Right ventricle myocardium inferior (tissue), 1 donor: ENCODE measurements at regions not wholly inside any gene's neighbourhood (a gene's known extent, or its start where the extent isn't known, plus 50 kb on each side); places are given as distances from the start of the nearest gene placed in this dataset.

Experiments
- ATAC-seq: fragments of 200-7000 bp; cut with Tn5 transposase; one replicate; pipeline ENCODE4 v1.9.1; 2020; ENCODE audit warnings: mild to moderate bottlenecking, moderate library complexity
- DNase-seq: peaks from one replicate; pipeline ENCODE4 v3.0.0; 2021; ENCODE audit errors: missing footprints
- intact Hi-C: fragments of 100-400 bp; cut with DNase I; formaldehyde crosslinking; loops from one replicate; pipeline ENCODE4 v1.11.0; 2022
- donor health status: DM: no; HTN: yes; CAD: no; lungs with severe emphysema.

GRCh38 chr6:6844530-6844929, 256.0 kb downstream of the LY86 start:
- no peak for DNase-seq
- intact Hi-C loops, result no loop called here
- no peak for ATAC-seq

- no peak for DNase-seq
- intact Hi-C loops, result no loop called here
- ATAC-seq, result no peak
Measured at GRCh38 chr6:6845603-6846002, 257.1 kb downstream of the LY86 start.

- intact Hi-C loops, result no loop called here
- no peak for DNase-seq
- ATAC-seq, result no peak
Measured at GRCh38 chr6:6847591-6847990, 259.1 kb downstream of the LY86 start.

GRCh38 chr6:6851059-6851948, 256.5 kb upstream of the RREB1 start:
- ATAC-seq (peak; percentile 95), DNase-seq (no peak)
- intact Hi-C loops, result no loop called here

GRCh38 chr6:6851949-6852261, 255.9 kb upstream of the RREB1 start:
- intact Hi-C loops, result no loop called here
- ATAC-seq (no peak), DNase-seq (no peak)

GRCh38 chr6:6856538-6857523, 250.9 kb upstream of the RREB1 start:
- DNase-seq, result peak; percentile 76
- intact Hi-C loops, result no loop called here
- peak; percentile 66 for ATAC-seq

GRCh38 chr6:6857528-6857927, 250.2 kb upstream of the RREB1 start:
- intact Hi-C loops, result no loop called here
- DNase-seq (no peak), ATAC-seq (no peak)

GRCh38 chr6:6858533-6858982, 249.2 kb upstream of the RREB1 start:
- no peak for ATAC-seq
- intact Hi-C loops, result no loop called here
- DNase-seq, result no peak

GRCh38 chr6:6859105-6859504, 248.7 kb upstream of the RREB1 start:
- ATAC-seq (no peak), DNase-seq (no peak)
- intact Hi-C loops, result no loop called here

GRCh38 chr6:6859722-6860121, 248.0 kb upstream of the RREB1 start:
- intact Hi-C loops, result no loop called here
- ATAC-seq (no peak), DNase-seq (no peak)

GRCh38 chr6:6860863-6861262, 246.9 kb upstream of the RREB1 start:
- DNase-seq (no peak), ATAC-seq (no peak)
- intact Hi-C loops, result no loop called here

- intact Hi-C loops, result no loop called here
- no peak for DNase-seq
- no peak for ATAC-seq
Measured at GRCh38 chr6:6861351-6861894, 246.3 kb upstream of the RREB1 start.

GRCh38 chr6:6861995-6862394, 245.8 kb upstream of the RREB1 start:
- DNase-seq (no peak), ATAC-seq (no peak)
- intact Hi-C loops, result no loop called here

GRCh38 chr6:6863970-6864639, 243.7 kb upstream of the RREB1 start:
- DNase-seq, result no peak
- no peak for ATAC-seq
- intact Hi-C loops, result no loop called here

- ATAC-seq, result no peak
- intact Hi-C loops, result no loop called here
- no peak for DNase-seq
Measured at GRCh38 chr6:6865611-6866010, 242.2 kb upstream of the RREB1 start.

GRCh38 chr6:6866656-6867403, 240.9 kb upstream of the RREB1 start:
- DNase-seq (no peak), ATAC-seq (no peak)
- intact Hi-C loops, result no loop called here

GRCh38 chr6:6867404-6867799, 240.4 kb upstream of the RREB1 start:
- no peak for ATAC-seq
- DNase-seq, result no peak
- intact Hi-C loops, result no loop called here

- no peak for ATAC-seq
- DNase-seq, result no peak
- intact Hi-C loops, result no loop called here
Measured at GRCh38 chr6:6869094-6869493, 238.7 kb upstream of the RREB1 start.
